Heart right ventricle (tissue), 16 donors: ENCODE measurements at regions not wholly inside any gene's neighbourhood (a gene's known extent, or its start where the extent isn't known, plus 50 kb on each side); places are given as distances from the start of the nearest gene placed in this dataset.

Source experiments
- ATAC-seq, 8 donors: fragments of 200-7000 bp; cut with Tn5 transposase; one replicate each; pipeline ENCODE4 v1.9.1; 2020; ENCODE audit warnings: mild to moderate bottlenecking in 8 of 8, moderate library complexity in 8 of 8, moderate number of reproducible peaks in 1 of 8
- DNase-seq, 2 donors: peaks; one replicate each; pipeline ENCODE4 v3.0.0-alpha.2; 2020
- H3K27ac ChIP-seq, 10 donors: fragments of 200-600 bp; sonication (generic) in 2 of 10; one replicate each; pipeline versions ENCODE4 v1.5.0 to v1.8.0; 2020 to 2022; ENCODE audit warnings: mild to moderate bottlenecking in 3 of 10
- H3K27me3 ChIP-seq, 7 donors: fragments of 200-600 bp; one replicate each; pipeline ENCODE4 v1.8.0; 2021 to 2022; ENCODE audit warnings: mild to moderate bottlenecking in 2 of 7
- H3K36me3 ChIP-seq, 9 donors: fragments of 200-600 bp; sonication (generic) in 1 of 9; one replicate each; pipeline versions ENCODE4 v1.5.0 to v1.8.0; 2020 to 2022; ENCODE audit warnings: mild to moderate bottlenecking in 2 of 9
- H3K4me1 ChIP-seq, 9 donors: fragments of 200-600 bp; sonication (generic) in 1 of 9; one replicate each; pipeline versions ENCODE4 v1.5.0 to v1.8.0; 2020 to 2022; ENCODE audit warnings: mild to moderate bottlenecking in 4 of 9
- H3K4me3 ChIP-seq, 10 donors: fragments of 200-600 bp; sonication (generic) in 2 of 10; one replicate each; pipeline versions ENCODE4 v1.5.0 to v1.8.0; 2020 to 2022; ENCODE audit warnings: mild to moderate bottlenecking in 7 of 10, moderate library complexity in 2 of 10
- H3K9me3 ChIP-seq, 11 donors: fragments of 200-600 bp in 10 of 11; sonication (generic) in 2 of 11; one replicate each; pipeline versions ENCODE4 v1.5.0 to v1.8.0; 2013 to 2022; ENCODE audit warnings: mild to moderate bottlenecking in 2 of 11, control low read depth in 1 of 11, moderate library complexity in 1 of 11
- WGBS, 2 donors: extraction: QIAGEN DNeasy Blood & Tissue Kit; methylation state at CpG; one replicate each; pipeline ENCODE4 v1.1.7; 2013; ENCODE audit warnings: inconsistent platforms in 1 of 2; 5-methylcytosine and 5-hydroxymethylcytosine counted together
- intact Hi-C, 10 donors: fragments of 100-400 bp; cut with DNase I; formaldehyde crosslinking; loops; one replicate each; pipeline versions ENCODE4 v1.11.1 to v1.14.2; 2022
- TF ChIP-seq, protein P1 (sequence below), 9 donors: fragments of 200-600 bp; sonication (generic) in 2 of 9; IDR thresholded peaks; one replicate each; pipeline versions ENCODE4 v1.5.0 to v1.8.0; 2021 to 2022; ENCODE audit warnings: antibody characterized with exemption in 9 of 9, mild to moderate bottlenecking in 5 of 9, moderate library complexity in 1 of 9
- donor health status: Arrhythmogenic right ventricular cardiomyopathy.
- donor health status: ischemic (EF 13 %, LVEDD 7.1; RV severe dilation, severe dysfunction).
- donor health status: healthy with polysubstance abuse.
- donor health status: DM: no; HTN: yes; CAD: no.
- donor health status: DM: no; HTN: no; CAD: no.
- donor health status: ischemic (EF 25% LVEDD 6.9; RV normal size, moderate dysfunction).
- donor health status: ischemic (EF 25% LVEDD 5.7; RV mildly dilated, moderate dysfunction).
- donor health status: healthy.
- donor health status: DM: yes; HTN: yes; CAD: no.
- donor health status: Ischemic cardiomyopathy.
- donor health status: ischemic (EF 35%, LVEDD 5.7; RV mildly dilated, moderate dysfunction).
- donor health status: nonischemic (EF 11% LVEDD 7.7; RV severe dilation, severe dysfunction).
- donor health status: DM: yes; HTN: yes; CAD: no.
- donor health status: PGD.
- donor health status: ischemic (EF 29% LVEDD 5.4; RV normal size, mild dysfunction).
- donor health status: nonischemic (EF 23%, LVEDD 6.1; RV moderate dilation, normal function).

DNA sequence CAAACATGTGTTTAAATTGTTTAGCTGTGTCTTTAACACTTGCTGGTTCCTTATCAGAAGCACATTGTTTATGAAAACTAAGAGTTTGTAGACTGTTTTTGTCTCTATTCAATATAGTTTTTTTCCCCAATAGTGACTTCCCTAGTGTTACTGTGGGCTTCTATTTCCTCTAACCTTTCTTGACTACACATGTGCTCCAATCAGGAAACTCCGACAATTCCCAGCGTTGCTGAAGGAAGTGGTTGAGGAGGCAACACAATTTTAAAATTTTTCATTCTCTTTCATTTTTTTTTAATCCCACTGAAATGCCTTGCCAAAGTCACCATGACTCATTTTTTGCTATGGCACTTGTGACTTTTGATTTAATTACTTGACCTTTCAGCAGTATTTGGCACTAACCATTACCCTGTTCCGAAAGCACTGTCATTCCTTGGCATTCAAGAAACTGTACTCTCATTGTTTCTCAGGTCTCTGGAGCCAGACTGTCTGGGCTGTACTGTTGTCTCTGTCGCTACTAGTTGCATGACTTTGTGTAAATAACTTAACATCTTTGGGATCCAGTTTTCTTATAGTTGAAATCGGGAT lies 67.6 kb upstream of the FREM3 start:
- no peaks in the 10 kb centered on the region for H3K36me3 ChIP-seq
- ATAC-seq = peak; percentile 78 to 94 (median 90)
- DNase-seq = peak in 1 of 2 donors; percentile 22
- H3K27me3 ChIP-seq = no peaks in the 10 kb centered on the region
- H3K27ac ChIP-seq = peak overlapping the region in 3 of 10 donors; percentile 45 to 52 (median 46)
- H3K4me1 ChIP-seq = peaks cover 0 to 11% (median 0%) of the 10 kb centered on the region in 9 donors
- TF ChIP-seq, protein P1, sequence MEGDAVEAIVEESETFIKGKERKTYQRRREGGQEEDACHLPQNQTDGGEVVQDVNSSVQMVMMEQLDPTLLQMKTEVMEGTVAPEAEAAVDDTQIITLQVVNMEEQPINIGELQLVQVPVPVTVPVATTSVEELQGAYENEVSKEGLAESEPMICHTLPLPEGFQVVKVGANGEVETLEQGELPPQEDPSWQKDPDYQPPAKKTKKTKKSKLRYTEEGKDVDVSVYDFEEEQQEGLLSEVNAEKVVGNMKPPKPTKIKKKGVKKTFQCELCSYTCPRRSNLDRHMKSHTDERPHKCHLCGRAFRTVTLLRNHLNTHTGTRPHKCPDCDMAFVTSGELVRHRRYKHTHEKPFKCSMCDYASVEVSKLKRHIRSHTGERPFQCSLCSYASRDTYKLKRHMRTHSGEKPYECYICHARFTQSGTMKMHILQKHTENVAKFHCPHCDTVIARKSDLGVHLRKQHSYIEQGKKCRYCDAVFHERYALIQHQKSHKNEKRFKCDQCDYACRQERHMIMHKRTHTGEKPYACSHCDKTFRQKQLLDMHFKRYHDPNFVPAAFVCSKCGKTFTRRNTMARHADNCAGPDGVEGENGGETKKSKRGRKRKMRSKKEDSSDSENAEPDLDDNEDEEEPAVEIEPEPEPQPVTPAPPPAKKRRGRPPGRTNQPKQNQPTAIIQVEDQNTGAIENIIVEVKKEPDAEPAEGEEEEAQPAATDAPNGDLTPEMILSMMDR (IDR thresholded peaks at IDR 0.05) = no peak
- H3K9me3 ChIP-seq = peaks cover 0 to 7% (median 0%) of the 10 kb centered on the region in 11 donors
- 55 to 66% methylated on average over 5 of the region's 5 CpGs for WGBS, 2 donors
- intact Hi-C loops = no loop called here
- no peak overlapping the region for H3K4me3 ChIP-seq

DNA sequence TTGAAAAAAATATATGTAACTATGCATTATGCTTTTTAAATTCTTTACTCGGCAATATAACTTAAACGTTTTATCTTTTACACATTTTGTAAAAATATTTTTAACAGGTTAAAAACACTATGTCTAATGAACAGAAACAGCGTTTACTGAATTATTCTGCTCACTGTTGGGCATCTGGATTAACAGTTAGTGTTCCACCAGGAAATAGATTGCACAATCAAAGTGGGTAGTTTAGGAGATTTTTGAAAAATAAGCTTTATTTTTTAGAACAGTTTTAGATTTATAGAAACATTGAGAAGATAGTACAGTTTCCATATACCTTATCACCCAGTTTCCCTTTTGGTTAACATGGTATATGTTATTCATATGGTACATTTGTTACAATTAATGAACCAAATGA lies 63.1 kb upstream of the FREM3 start:
- DNase-seq (no peak), ATAC-seq (no peak)
- Histone ChIP-seq H3K36me3 (no peaks in the 10 kb centered on the region), H3K4me1 (peaks cover 0 to 11% (median 0%) of the 10 kb centered on the region in 9 donors), H3K4me3 (no peak overlapping the region), H3K27ac (no peak overlapping the region), H3K27me3 (no peaks in the 10 kb centered on the region), H3K9me3 (no peaks in the 10 kb centered on the region)
- 53 to 61% methylated on average over 3 of the region's 3 CpGs for WGBS, 2 donors
- intact Hi-C loops = no loop called here
- TF ChIP-seq, protein P1 (IDR thresholded peaks at IDR 0.05) = no peak

DNA sequence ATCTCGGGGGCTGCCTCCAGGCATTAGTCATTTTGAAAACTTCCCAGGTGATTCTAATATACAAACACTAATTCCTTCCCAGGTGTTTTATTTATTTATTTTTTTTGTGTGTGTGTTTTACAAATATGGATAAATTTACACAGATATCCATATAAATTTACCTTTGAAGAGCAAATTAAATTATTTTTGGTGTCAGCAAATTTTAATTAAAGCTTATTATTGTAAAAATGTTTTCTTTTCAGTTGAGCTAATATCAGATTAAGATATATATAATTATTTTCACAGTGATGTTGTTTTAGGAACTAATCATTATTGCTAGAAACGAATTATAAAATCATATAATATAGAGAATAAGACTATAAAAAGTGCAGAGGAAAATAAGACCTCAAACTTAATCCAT lies 62.0 kb upstream of the FREM3 start:
- DNase-seq = no peak
- Histone ChIP-seq H3K4me1 (peaks cover 0 to 8% (median 0%) of the 10 kb centered on the region in 9 donors), H3K36me3 (no peaks in the 10 kb centered on the region), H3K27ac (no peak overlapping the region), H3K4me3 (no peak overlapping the region), H3K9me3 (no peaks in the 10 kb centered on the region), H3K27me3 (no peaks in the 10 kb centered on the region)
- TF ChIP-seq, protein P1 (IDR thresholded peaks at IDR 0.05) = no peak
- ATAC-seq = no peak
- WGBS, 2 donors = 82 to 85% methylated on average over 2 of the region's 2 CpGs
- intact Hi-C loops = no loop called here
